Activated T-cell treated with anti-CD3 and anti-CD28 coated beads for 24 hours (primary cell): ENCODE measurements at regions not wholly inside any gene's neighbourhood (a gene's known extent, or its start where the extent isn't known, plus 50 kb on each side); places are given as distances from the start of the nearest gene placed in this dataset.

Source experiments
- DNase-seq: peaks from one replicate; pipeline ENCODE4 v3.0.0-alpha.2; 2020; ENCODE audit warnings: low read depth

GRCh38 chr22:47344414-47344813 is 582.0 kb downstream of the TBC1D22A start:
- no peak for DNase-seq

DNA sequence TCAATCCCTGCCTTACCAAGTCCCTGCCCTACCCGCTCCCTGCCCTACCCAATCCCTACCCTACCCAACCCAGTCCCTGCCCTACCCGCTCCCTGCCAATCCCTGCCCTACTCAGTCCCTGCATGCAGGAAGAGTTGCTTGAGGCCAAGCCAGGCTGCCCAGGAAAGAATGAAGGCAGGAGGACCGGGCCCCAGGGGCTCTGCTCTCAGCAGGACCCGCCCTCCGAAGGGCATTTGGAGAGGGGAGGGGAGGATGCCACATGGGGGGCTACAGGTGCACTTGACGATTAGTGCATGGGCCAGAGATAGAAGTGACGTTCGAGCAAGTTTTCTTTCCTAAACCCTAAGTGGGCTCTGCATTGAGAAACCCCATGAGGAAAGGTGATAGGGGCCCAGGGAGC is 581.2 kb downstream of the TBC1D22A start:
- DNase-seq = no peak

- no peak for DNase-seq
Observed at GRCh38 chr22:47342446-47342845, 580.0 kb downstream of the TBC1D22A start.

DNA sequence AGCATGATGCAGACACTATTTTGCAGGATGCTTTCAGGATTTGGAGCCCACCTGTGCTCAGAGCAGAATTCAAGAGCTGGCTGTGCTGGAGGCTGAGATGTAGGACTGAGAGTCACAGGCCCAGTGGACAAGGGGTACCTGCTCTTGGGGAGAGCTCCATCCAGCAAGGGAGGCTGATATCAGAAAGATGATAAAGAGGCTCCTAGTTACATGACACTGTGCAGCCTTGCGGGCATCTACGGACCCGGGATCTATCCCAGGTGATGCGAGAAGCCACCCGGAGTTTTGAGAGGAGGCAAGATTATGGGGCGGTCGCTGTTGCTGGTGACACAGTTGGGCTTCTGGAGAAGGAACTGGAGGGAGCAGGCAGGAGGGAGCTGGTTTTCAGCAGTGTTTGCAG is 579.0 kb downstream of the TBC1D22A start:
- DNase-seq = no peak

- no peak for DNase-seq
Observed at GRCh38 chr22:47340851-47341436, 578.5 kb downstream of the TBC1D22A start.

GRCh38 chr22:47337161-47337621 is 574.7 kb downstream of the TBC1D22A start:
- DNase-seq = no peak

- DNase-seq = no peak
Observed at GRCh38 chr22:47335958-47336357, 573.5 kb downstream of the TBC1D22A start.

DNA sequence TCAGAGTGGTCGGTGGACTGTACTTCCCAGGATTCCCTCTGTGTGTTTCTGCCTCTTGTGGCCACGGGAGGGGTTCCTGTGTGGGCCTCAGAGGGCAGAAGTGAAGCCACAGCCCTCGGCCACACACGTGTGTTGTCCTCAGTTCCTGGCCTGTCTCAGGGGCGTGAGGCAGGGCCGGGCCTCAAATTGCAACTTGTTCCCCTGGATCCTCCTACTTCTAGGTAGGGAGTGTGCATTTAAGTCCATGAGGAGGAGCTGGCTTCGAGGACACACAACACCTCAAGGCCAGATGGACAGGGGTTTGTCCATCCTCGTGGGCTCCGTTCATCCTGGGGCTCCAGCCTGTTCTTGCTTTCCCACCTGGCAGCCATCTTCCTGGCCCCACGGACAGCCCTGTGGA is 573.0 kb downstream of the TBC1D22A start:
- DNase-seq = no peak

- no peak for DNase-seq
Observed at GRCh38 chr22:47334601-47335000, 572.2 kb downstream of the TBC1D22A start.

GRCh38 chr22:47333625-47334024 is 571.2 kb downstream of the TBC1D22A start:
- DNase-seq = no peak

- DNase-seq = no peak
Observed at GRCh38 chr22:47332246-47332980, 570.0 kb downstream of the TBC1D22A start.

DNA sequence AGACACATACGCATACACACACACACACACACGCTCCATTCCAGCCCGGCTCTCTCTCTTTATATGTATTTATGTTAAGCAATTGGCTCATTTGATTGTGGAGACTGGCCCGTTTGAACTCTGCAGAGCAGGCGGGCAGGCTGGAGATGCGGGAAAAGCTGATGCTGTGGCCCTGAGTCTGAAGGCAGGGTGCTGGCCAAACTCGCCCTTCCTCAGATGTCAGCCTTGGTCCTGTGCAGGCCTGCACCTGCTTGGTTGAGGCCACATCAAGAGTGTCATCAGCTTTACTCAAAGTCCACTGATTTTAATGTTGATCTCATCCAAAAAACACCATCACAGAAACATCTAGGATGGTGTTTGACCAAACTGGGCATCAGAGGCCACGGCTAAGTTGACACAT is 569.3 kb downstream of the TBC1D22A start:
- no peak for DNase-seq

DNA sequence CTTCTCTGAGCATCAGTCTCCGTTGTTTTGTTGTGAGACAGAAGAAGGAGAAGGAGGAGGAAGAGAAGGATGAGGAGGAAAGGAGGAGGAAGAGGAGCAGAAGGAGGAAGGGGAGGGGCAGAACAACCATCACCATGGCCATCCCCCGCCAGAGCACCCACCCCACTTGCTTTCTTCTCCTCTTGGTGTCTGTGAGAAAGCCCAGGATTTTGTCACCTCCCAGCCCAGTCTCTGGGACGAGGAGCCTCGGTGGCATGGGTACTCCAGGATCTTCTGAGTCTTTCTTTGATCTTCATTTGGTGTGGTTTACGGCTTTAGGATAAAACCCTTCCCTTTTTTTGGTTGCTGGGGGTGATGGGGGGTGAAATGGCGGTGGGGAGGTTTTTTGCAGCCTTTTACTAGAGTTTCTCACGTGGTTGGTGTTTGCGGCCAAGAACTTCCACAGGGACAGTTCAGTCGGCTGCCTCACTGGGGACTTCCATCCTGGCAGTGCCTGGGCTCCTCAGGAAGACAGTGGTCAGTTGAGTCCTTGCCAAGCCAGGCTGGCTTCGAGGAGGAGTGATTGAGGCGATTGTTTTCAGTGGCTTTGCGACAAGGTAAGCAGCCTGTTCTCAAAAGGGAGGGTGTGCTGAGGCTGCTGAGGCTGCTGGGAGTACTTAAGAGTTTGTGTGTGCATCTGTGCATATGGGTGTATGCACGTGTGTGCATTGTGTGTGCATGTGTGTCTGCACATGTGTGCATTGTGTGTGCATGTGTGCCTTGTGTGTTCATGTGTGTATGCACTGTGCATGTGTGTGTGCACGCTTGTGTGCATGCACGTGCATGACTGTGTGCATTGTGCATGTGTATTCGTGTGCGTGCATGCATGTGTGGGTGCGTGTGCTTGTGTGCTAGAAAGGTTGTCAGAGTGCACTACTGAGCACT is 567.5 kb downstream of the TBC1D22A start:
- DNase-seq = no peak

DNA sequence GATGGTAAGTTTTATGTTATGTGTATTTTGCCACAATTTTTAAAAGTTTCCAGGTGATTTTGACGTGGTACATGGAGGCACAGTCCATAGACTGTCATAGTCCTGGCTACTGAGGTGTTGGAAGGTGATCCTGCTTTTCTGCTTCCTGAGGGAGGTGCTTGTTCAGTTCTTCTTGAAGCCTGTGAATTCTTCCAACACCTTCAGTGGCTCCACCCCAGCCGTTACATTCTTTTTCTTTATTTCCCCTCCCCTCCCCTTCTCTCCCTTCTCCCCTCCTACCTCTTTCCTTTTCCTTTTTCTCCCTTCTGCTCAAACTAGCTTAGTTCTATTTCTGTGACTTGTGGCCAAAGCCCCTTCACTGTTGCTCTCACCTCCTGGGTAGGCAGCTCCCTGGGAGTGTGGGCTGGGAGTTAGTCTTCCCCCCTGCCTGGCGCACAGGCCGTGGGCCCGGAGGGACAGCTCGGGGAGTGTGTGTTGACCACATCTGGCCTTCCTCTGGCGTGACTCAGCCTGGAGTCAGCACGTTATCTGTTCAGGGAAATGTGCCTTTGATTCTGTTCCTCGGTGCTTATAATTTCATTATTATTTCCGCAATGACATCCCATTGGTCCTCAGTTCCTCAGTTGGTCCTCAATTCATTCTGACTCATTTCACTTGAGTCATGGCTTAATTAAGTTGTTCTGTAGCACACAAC is 566.2 kb downstream of the TBC1D22A start:
- DNase-seq = no peak

GRCh38 chr22:47327241-47327640 is 564.8 kb downstream of the TBC1D22A start:
- DNase-seq = no peak

- no peak for DNase-seq
Observed at GRCh38 chr22:47325249-47325648, 562.8 kb downstream of the TBC1D22A start.

- DNase-seq = no peak
Observed at GRCh38 chr22:47324435-47324990, 562.1 kb downstream of the TBC1D22A start.

DNA sequence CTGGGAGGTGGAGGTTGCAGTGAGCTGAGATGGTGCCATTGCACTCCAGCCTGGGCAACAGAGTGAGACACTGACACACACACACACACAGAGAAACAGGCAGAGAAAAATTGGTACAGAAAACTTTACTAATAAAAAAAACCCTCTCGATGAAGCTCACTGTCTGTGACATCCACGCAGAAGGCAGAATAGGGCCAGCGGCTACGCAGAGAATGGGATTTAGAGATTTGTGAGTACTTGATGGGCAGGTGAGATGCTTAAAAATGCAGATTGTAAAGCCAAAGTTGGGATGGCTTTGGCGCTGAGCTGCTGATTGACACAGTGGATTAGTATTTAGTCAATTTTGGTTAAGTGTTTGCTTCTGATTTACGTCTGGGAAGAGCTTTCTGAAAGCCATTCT is 561.1 kb downstream of the TBC1D22A start:
- DNase-seq = no peak

DNA sequence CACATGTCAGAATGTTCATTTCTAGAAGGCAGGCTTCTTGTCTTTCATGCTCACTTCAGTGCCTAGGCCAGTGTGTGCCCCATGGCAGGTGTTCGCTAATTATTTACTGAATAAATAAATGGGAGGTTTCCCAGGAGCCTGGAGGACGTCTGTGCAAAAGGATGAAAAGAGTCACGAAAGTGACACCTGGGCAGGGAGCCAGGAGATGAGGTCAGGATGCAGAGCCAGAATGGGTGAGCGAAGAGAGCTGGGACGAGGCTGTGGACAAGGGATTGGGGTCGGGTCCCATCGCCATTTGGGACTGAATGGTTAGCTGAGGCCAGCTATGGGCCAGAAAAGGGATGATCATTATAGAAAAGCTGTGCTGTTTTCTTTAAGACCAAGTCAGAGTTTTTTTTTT is 560.4 kb downstream of the TBC1D22A start:
- DNase-seq = no peak

DNA sequence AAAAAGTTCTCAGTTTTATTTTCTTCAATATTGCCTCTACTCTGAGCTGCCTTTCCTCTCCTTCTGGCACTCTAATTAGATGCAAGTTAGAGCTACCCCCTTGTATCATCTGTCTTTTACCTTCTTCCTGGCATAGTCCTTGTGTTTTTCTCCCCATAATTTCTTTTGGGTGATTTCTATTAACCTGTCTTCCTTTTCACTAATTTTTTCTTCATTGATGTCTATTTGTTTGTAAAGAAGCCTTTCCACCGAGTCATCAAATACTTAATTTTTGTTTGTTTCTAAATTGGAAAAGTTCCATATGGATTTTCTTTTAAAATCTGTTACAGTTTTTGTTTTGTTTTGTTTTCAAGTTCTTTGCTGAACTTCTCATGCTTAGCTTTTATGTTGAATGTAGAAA is 558.1 kb downstream of the TBC1D22A start:
- DNase-seq = no peak

GRCh38 chr22:47318041-47318737 is 555.7 kb downstream of the TBC1D22A start:
- no peak for DNase-seq
